Amygdala (tissue), 56 donors: ENCODE measurements at regions not wholly inside any gene's neighbourhood (a gene's known extent, or its start where the extent isn't known, plus 50 kb on each side); places are given as distances from the start of the nearest gene placed in this dataset.
"Not testable (repeated sequence)": the region's sequence is repeated elsewhere in the genome, so short reads cannot be mapped to it uniquely, and the experiment has no call there.

Experiments
- DNase-seq, 56 donors: peaks; one replicate each; lab custom pipeline; 2025; lab: John Stamatoyannopoulos, UW

DNA sequence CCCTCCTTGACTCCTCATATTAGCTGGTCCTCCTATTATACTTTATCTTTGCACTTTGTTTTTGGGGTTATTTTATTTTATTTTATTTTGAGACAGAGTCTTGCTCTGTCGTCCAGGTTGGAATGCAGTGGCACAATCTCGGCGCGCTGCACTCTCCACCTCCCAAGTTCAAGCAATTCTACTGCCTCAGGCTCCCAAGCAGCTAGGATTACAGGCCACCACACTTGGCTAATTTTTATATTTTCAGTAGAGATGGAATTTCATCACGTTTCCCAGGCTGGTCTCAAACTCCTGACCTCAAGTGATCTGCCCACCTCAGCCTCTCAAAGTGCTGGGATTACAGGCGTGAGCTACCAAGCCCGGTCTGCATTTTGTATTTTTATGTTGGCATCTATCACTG is 126.7 kb downstream of the FOXB1 start:
- DNase-seq: no peak

DNA sequence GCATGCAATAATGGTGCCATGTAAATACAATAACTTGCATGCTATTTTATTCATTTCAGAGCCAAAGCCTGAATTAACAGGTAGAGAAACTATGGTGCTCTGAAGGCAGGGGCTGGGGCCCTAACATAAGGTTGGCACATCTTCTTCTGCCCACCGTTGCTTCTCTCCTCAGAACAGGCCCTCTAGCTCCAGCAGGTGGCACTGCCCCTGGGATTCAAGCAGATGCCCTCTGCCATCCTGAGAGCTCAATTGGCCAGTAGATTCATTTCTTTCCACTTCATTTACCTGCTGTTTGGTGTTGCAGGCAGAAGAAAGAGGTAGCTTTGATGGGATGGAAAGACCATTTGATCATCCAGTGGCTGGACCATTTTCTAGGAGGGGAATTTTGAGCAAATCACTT is 130.5 kb downstream of the FOXB1 start:
- DNase-seq: no peak

DNA sequence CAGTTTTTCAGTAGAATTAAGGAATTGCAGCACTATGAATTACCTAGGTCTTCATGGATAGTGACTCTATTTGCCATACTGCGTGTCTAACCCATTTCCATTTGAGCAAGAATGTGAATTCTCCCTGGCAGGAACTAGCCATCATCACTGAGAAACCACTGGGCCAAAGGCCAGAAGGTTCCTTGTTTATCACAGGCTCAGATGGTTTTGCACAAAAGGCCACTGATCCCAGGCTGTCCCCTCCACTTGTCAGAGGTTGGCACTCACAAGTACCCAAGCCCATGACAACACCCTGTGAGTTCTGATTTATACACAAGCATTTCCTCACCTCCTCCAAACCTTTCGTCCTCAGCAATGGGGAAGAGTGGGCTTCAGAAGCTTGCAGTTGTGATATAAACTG is 131.8 kb downstream of the FOXB1 start:
- peak in 19 of 56 donors; percentile 2 to 52 (median 9) for DNase-seq

DNA sequence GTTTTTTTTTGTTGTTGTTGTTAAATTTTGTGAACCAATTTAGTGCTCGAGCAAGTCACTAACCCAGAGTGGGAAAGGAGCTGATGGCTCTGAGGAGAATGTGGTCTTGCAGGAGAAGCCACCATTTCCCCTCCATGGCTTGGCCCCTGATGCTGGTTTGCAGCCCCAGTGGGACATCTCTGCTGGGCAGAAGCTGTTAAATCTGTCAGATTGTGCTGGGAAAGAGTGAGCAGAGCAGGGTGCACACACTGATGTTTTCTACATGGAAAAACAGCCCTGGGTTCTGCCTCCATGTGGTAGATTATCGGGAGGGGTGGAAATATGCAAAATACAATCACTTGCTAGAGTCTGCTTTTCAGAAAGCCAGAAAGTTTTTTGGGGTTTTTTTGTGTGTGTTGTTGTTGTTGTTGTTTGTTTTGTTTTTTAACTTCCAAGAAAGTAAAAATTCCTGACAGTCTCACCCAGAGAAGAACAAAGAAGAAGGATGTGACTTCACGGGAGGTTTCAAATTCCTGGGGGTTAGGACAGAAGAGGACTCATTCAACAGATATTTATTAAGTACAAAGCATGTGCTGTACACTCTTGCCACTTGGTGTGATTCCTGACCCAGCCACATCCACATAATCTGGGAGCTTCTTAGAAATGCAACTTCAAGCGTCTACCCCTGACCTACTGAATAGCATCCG is 133.7 kb downstream of the FOXB1 start:
- DNase-seq: no peak

DNA sequence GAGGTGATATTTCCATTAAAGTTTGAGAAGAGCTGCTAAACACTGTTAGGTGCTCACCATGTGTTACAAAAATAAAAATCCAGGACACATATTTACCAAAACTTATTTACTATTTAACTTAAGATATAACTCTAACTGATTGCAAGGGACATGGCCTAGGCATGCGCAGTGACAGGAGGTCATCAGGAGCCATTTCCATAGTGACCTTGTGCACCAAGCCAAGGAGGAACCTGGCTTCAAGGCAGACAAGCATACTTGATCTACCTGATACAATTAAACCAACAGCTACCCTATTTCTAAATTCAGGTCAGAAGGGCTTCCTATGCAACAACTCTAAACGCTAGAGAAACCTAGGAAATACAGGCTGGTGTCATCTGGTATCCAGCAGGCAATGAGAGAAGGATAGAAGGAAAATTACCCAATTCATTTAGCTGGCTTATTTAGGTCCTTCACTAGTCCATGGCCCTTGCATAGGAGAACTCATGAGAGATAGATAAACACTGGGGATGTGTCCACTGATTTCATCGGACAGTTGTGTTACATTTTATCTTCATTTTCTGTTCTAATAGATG is 134.4 kb downstream of the FOXB1 start:
- no peak for DNase-seq

DNA sequence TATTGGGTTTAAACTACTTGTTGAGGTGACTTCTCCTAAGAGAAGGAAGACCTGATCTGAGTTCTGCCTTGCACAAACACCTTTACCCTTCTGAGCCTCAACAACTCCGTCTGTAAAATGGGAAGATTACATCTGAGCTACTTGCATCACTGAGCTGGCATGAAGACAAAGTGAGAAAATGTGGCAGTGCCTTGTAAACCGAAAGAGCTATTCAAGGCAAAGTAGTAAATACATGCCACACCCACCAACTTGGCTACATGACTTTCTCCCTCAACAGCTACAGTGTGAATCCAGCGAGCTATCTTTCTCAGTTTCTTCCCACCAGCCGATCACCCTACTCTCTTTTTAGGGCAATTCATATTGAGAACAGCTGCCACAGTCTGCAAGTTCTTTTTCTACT is 148.3 kb downstream of the FOXB1 start:
- no peak for DNase-seq

DNA sequence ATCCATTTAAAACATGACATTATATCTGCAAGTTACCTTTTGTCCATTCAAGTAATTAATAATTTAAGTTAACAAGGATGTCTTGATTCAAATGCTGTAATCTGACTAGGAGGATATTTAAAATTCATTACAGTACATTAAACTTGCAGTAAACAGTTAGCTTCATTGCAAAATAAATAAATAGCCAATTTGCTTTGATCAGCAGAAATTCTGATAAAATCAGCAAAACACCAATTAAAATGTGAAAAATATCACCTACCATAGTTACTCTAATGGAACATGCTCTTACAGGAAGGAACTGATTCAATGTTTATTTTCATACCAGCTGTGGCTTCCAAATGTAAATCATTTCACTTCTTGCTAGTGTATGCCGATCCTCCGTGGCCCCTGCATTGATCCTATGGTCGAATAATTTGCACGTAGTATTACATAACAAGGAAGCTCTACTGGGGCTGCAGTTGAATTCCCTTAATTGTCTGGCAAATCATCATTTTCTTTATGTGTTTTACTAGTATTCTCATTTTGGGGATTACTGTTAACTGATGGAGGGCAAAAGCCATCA is 150.7 kb downstream of the FOXB1 start:
- no peak for DNase-seq

DNA sequence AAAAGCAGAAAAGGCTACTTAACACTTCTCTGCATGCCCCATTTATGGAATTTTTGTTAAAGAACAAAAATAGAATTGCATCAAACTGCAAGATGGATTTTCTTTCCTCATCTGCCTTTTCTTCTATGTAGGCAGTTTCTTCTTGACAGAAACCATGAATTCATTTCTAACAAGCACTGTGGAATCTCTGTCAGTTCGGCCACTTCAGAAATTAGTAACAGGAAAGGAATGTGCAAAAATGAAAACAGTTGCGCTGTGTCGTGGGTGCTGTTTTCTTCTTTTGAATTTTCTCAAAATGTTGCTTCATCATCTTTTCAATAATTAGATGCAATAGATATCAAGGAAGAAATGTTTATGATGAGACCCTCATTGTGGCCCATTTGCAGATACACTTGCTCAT is 151.6 kb downstream of the FOXB1 start:
- no peak for DNase-seq

DNA sequence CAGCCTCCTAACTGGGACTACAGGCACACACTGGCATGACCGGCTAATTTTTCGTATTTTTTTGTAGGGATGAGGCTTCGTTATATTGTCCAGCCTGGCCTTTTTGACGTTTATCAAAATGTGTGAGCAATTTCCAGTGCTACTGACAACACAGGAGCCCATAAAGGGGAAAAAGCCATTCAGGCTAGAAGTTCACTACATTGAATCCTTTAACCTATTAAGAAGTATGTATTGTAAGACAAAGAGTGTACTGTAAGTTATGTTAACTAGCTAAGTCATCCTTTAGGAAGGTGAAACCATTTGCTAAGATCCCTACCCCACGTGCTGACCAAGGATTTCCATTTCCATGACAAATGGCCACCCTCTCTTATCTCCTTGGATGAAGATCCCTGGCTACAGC is 156.8 kb downstream of the FOXB1 start:
- DNase-seq: no peak

DNA sequence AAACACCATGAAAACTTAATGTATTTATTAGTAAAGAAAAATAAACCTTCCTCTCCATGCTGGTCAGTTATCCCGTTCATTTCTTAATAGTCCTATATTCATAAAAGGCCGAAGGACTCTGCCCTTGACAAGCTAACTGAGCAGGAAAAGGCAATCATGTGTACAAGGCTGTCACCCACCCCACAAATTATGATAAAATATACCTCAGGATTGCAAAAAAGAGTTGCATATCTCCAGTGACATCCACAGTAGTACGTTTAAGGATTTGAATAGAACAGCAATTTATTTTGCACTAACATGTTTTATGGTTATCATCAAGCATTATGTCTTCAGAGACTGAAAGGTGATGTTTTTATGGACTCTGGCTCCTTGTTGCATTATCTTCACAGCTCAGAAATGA is 157.6 kb downstream of the FOXB1 start:
- DNase-seq: no peak

DNA sequence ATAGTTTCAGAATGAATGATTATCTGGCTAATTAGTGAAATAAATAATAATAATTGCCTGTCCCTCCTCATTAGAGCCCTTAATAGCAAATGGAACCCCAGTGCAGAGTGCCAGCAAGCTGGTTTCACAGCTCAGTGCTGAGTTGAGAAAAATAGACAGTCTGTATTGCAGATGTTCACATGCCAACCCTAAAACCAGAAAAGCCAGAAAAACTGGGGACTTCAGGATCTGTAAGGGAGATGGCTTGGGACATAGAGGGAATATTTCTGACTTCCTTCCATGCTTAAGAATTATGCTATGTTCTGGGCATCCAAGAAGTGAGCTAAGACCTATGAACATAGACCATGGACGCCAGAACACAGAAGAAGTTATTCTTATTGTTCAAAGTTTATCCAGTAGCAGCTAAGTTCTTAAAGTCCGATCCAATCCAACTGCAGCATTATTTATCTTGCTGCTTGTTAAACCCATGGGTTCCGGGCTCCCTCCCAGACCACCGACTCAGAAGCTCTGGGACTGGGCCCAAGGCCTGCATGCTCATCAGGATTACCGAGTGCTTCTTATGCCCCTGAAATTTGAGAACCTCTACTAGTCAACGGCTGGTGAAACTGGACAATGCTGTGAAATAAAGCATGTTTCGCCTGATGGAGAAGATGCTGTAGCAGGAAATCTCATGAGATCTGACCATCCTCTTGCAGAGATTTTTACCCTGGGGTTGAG is 158.3 kb downstream of the FOXB1 start:
- DNase-seq: no peak

DNA sequence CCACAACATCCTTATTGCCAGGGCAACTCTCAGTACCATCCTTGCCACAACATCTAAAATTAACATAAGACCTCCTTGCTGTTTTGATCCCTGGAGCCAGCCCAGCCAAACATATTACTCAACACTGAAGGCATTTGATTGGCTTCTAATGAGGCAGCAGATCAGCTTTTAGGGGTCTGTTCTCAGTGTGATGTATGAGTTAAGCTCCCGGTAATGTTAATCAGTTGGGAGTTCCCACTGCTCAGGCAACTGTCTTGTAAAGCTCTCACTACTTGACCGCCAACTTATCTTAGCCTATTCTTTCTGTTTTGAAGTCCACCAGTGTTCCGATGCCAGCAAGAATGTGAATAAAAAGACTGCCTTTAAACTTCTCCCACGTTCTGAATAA is 158.9 kb downstream of the FOXB1 start:
- no peak for DNase-seq

DNA sequence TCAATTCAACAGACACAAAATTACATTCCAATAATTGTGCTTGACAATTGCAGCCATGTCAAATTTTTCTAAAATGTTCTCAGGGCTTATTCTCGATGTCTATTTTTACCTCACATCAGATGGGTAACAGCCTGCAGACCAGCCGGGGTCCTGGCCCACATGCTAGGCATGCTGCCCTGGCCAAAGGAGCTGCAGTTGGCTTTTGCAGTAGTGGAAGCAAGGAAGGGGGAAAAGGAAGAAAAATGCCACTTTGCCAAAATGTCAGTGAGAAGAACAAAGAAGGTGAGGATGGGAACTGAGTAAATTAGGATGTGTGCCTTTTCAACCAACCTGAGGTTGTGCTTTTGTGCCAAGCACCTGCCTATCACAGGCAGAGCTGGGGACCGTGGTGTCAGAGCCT is 161.0 kb downstream of the FOXB1 start:
- DNase-seq: no peak

DNA sequence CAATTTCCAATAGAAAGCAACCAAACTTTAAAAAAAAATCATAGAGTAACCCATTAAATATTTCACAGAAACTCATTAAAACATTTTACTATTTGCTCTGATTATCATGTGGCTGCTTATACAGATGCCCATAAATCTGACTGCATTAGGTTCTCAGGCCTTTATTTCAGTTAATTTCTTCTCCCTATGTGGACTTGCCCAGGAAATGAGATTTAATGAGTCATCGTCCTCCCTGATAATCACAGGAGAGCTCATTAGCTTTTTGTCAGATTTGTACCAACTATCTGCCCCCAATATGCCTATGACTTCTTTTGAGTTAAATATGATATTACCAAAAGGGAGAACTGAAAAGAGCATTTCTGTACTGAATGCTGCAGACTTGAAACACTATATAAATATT is 168.0 kb downstream of the FOXB1 start:
- no peak for DNase-seq

DNA sequence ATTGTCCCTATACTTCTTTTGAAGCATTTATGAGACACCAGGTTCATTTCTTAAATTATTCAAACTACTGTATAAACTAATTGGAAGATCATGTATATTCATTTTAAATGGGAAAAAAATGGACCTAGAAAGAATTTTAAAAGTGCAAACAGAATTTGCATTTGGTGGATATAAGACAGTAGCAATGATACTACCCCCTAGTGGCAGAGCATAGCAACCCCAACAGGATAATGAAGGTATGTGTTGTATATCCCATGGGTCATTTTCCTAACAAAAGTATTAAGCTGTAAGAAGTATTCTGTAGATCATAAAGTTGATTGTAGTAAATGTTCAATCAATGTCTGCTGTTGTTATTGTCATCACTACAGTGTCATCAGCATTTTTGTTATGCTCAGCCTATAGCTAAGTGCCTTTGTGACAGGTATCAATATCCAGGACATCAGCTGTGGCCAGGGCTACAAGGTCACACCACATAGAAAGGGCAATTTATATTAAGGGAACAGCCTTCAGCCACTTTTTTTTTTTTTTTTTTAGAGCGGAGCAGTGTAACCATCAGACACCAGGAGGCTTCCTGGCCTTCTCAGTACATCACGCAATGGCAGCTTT is 175.8 kb downstream of the FOXB1 start:
- peak in 2 of 56 donors; percentile 6 to 10 for DNase-seq

DNA sequence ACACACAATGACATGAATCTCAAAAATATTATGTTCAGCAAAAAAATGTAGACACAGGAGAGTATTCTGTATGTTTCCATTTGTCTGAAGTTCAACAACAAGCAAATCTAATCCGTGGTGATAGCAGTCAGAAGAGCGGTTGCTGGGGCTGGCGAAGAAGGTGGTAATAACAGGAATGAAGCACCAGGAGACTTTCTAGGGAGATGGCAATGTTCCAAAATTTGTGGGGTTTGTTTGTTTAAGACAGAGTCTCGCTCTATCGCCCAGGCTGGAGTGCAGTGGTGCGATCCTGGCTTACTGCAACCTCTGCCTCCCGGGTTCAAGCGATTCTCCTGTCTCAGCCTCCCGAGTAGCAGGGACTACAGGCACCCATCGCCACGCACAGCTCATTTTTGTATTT is 177.8 kb downstream of the FOXB1 start:
- DNase-seq: not testable (repeated sequence)

DNA sequence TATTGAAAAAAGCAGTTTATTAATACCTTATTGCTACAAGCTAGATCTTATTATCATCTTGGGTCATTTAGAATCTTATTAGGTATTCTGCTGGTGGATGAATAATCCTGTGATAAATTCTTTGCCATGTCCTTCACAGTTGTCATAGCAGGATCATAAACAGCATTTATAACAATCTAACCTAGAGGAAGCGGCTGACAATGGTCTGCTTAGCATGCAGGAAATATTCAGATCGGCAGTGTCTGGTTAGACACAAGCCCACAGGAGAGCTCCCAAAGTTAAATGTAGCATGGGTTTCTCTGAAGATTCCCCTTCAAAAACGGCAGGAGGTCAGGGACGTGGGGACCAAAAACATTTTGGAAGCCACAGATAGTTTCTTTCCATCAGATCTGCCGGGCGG is 179.3 kb downstream of the FOXB1 start:
- DNase-seq: no peak

DNA sequence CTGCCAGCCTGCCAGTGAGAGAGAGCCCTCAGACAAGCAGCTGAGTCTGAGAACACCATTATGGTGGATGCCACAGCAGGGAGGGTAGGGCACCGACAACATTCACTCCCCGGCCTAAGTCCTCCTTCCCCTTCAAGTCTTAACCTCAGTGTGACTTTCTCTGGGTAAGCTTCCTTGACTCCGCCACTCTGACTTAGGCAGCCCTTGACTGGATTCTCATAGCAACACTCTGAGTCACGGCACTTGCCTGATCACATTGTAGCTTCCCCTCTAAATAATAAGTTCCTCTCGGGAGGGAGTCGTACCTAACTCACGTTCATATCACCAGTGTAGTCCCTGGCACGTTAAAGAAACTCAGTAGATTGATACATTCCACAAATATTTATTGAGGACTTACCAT is 180.5 kb downstream of the FOXB1 start:
- DNase-seq: no peak

DNA sequence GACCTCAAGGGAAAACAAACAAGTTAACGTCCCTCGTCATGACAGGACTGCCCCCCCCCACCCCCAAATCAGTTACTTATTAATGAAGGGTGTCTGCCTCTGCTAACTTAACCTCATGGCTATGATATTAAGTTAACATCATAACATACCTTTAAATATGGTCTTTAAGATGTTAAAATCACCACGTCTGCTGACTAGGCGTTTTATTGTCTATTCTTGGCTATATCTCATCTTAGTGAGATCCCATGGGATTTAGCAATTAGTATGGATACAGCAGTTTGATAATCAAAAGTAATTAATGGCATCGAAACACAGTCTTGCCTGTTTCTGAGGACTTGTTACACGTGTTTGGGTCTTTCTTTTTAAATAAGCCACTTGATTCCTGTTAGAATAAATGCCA is 186.9 kb downstream of the FOXB1 start:
- no peak for DNase-seq

DNA sequence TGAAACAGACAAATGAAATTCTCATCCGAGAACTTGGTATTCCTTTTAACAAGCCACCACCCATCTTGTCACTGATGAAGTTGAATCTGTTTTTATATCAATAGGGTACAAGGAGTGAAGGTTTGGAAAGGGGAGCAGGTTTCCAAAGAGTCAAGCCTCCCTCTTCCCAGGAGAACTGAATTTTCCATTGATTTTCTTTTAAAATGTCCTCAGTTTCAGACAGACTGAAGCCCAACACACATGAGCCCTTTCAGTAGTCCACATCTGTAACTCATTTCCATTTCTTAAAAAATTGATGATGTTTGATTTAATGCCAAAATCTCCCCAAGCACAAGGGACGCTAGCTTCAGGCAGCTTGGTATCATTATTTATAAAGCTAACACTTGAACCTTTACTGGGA is 187.7 kb downstream of the FOXB1 start:
- no peak for DNase-seq

DNA sequence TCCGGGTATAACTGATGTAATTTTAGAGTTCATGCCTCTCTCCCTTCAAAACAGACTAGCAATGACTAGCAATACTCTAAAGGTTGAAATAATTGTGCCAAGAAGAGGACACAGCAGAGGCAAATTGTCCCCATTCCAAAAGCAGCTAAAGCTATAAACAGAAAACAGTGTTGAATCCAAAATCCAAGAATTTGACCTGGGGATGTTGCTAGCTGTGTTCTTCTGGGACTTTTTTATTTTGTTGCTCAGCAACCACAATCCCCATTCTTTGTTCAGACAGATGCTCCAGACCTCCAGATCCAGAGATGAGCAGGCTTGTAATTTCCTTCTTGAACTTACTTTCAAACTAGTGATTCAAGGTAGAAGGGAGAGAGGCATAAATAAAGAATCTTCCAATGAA is 191.5 kb downstream of the FOXB1 start:
- no peak for DNase-seq
